ENCODE measurements at regions not wholly inside any gene's neighbourhood (a gene's known extent, or its start where the extent isn't known, plus 50 kb on each side); places are given as distances from the start of the nearest gene placed in this dataset.

DNA sequence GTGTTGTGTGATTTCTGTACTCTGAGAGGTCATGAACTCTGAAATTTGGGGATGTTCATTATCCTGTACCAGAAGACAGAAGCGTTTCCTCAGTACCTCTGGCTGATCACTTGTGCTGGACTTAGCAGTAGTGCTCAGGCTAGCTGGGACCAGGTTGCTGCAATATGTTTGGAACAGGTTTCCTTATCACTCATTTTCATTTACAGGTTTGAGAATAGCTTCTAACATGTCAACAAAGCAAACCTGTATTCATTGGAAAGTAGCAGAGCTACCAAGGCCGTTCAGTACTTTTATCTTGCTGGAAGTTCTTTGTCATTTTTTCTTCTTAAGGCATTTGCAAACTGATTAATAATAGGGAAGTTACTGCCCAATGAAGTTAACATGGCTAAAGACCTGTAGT is 242.9 kb upstream of the ANKRD50 start:
- no peak overlapping the region for H3K4me3 Mint-ChIP-seq
- H3K36me3 Mint-ChIP-seq (ENCODE audit: insufficient read depth in 2 of 2) = peaks cover 0 to 3% of the 10 kb centered on the region in 2 donors
- no peaks in the 10 kb centered on the region for H3K27me3 Mint-ChIP-seq (ENCODE audit: low read depth)
- DNase-seq (no peak), ATAC-seq (replicated peaks in 1 of 2) (no peak)
- peaks cover 4 to 6% of the 10 kb centered on the region in 2 donors for H3K9me3 Mint-ChIP-seq
- no peaks in the 10 kb centered on the region for H3K4me1 Mint-ChIP-seq (ENCODE audit: low read depth)
- H3K27ac Mint-ChIP-seq = no peak overlapping the region

DNA sequence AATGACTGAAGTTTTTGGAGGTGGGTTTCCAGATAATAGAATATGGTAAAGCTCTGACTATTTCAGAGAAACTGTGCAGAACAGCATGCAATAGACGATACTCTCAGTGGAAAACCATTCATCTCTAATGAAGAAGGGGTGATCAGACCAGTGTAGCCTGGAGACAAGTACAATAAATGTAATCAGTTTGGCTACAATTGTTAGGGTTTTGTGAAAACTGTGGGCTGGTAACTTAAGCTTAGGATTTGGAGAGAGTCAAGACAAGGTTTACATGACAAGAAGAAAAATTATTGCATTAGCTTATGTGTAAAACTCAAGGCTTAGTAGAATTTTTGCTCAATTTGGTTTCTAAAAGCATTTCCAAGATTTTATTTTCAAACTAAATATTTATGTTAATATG is 241.5 kb upstream of the ANKRD50 start:
- Mint-ChIP-seq H3K4me1 (ENCODE audit: low read depth) (no peaks in the 10 kb centered on the region), H3K9me3 (peaks cover 4% of the 10 kb centered on the region in 2 donors), H3K27ac (no peak overlapping the region), H3K4me3 (no peak overlapping the region), H3K27me3 (ENCODE audit: low read depth) (no peaks in the 10 kb centered on the region), H3K36me3 (ENCODE audit: insufficient read depth in 2 of 2) (peaks cover 0 to 3% of the 10 kb centered on the region in 2 donors)
- DNase-seq (no peak), ATAC-seq (replicated peaks in 1 of 2) (no peak)

DNA sequence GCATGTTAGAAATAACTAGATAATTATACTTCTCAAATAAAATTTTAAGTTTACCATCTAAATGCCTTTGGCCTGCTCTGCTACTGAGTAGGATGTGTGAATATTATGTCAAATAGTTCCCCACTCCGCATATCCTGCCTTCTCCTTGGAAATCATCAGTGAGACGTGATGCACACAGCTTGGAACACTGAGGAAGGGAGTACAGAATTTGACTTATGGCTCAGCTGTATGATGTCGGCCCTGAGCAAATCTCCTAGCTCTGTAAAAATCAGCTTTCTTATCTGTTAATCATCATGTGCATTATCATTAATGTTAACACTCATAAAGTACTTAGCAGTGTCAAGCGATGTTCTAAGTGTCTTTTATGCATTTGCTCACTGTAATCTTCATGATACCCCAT is 241.0 kb upstream of the ANKRD50 start:
- no peak overlapping the region for H3K4me3 Mint-ChIP-seq
- no peaks in the 10 kb centered on the region for H3K4me1 Mint-ChIP-seq (ENCODE audit: low read depth)
- H3K36me3 Mint-ChIP-seq (ENCODE audit: insufficient read depth in 2 of 2) = peaks cover 0 to 3% of the 10 kb centered on the region in 2 donors
- no peak overlapping the region for H3K27ac Mint-ChIP-seq
- DNase-seq (no peak), ATAC-seq (replicated peaks in 1 of 2) (no peak)
- no peaks in the 10 kb centered on the region for H3K27me3 Mint-ChIP-seq (ENCODE audit: low read depth)
- H3K9me3 Mint-ChIP-seq = peaks cover 4 to 5% of the 10 kb centered on the region in 2 donors

DNA sequence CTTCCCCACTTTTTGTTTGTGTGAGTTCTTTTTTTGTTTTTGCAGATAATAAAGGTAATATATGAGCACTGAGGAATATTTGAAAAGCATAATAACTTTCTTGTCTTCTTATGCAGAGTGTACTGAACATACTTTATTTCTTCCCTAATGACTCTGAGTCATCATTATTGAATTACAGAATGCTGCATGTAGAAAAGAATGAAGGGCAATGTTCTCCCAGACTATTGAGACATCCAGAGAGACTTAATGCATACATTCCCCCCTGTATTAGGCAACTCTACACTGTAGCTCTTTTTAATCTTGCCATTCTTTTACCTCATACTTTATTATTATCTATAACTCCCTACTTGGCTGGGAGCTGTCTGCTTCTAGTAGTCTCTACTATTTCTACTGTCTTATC is 240.5 kb upstream of the ANKRD50 start:
- no peak overlapping the region for H3K27ac Mint-ChIP-seq
- no peaks in the 10 kb centered on the region for H3K27me3 Mint-ChIP-seq (ENCODE audit: low read depth)
- DNase-seq = no peak
- ATAC-seq (replicated peaks in 1 of 2) = no peak
- peaks cover 0 to 3% of the 10 kb centered on the region in 2 donors for H3K36me3 Mint-ChIP-seq (ENCODE audit: insufficient read depth in 2 of 2)
- no peak overlapping the region for H3K4me3 Mint-ChIP-seq
- no peaks in the 10 kb centered on the region for H3K4me1 Mint-ChIP-seq (ENCODE audit: low read depth)
- peaks cover 4 to 5% of the 10 kb centered on the region in 2 donors for H3K9me3 Mint-ChIP-seq

DNA sequence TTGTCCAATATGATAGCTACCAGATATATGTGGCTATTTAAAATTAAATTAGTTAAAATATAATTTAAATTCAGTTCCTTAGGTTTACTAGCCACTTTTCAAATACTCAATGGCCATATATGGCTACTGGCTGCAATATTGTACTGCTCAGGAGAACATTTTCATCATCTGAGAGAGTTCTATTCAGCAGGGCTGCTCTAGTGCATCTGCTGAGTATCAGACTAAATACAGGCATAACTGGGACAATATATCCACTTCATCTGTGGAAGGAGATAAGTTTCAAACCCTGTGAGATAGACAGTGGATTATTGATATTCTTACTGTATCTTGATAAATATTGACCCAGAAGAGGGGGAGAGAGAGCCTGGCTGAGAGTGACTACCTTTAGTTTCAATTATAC is 240.1 kb upstream of the ANKRD50 start:
- DNase-seq (no peak), ATAC-seq (replicated peaks in 1 of 2) (no peak)
- Mint-ChIP-seq H3K27ac (no peak overlapping the region), H3K9me3 (peaks cover 4 to 5% of the 10 kb centered on the region in 2 donors), H3K4me1 (ENCODE audit: low read depth) (no peaks in the 10 kb centered on the region), H3K27me3 (ENCODE audit: low read depth) (no peaks in the 10 kb centered on the region), H3K36me3 (ENCODE audit: insufficient read depth in 2 of 2) (peaks cover 0 to 3% of the 10 kb centered on the region in 2 donors), H3K4me3 (no peak overlapping the region)

DNA sequence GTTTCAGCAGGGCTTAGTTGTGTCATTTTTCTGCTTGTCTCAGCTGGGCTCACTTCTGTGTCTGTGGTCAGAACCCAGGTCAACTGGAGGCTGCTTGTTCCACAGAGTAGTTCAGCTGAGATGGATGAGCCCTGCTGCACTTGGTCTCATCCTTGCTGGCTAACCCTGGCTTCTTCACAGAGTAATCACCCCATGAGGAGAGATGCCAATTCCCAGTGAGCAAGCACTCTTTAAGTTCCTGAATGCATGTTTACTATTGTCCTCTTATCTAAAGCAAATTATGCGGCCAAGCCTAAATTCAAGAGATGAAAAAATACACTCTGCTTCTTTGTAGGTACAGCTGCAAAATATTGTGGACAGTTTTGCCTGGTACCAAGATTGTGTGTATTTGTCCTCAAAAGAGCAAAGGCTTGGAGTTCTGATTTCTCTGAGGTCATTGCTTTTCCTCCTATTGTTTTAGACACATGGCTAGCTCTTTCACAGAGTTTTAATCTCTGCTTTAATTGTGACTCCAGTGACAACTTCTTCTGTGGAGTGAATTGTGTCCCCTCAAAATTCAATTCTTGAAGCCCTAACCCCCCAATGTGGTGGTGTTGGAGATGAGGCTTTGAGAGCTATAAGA is 236.6 kb upstream of the ANKRD50 start:
- Mint-ChIP-seq H3K4me3 (no peak overlapping the region), H3K27me3 (ENCODE audit: low read depth) (no peaks in the 10 kb centered on the region), H3K9me3 (peaks cover 4 to 5% of the 10 kb centered on the region in 2 donors), H3K4me1 (ENCODE audit: low read depth) (no peaks in the 10 kb centered on the region), H3K27ac (no peak overlapping the region), H3K36me3 (ENCODE audit: insufficient read depth in 2 of 2) (peaks cover 0 to 3% of the 10 kb centered on the region in 2 donors)
- ATAC-seq (replicated peaks in 1 of 2) (no peak), DNase-seq (no peak)

DNA sequence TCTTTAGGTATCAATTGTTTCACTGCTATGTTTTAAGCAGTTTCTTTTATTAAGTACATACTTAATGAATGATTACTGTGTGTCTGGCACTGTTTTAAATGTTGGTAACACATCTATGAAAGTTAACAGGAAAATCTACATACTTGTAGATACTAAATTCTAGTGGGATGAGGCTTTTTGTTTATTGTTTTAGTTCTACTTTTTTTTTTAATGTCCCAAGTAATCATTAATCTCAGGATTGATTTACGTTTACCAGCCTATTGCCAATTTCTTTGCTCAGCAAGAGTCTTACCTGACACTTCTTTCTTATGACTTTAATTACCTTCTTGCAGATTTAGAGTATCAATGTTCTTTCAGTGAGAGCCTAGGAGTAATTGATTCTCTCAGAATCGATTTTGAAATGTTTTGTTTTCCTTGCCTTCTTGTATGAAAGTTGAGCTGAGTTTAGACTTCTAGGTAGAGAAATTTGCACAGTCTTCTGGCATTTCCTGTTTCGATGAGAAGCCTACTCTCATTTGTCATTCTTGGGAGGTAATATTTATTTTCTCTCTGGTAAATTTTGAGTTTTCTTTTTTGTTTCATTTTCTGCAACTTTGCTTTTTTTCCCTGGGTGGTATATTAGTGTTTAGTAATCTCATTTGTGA is 235.2 kb upstream of the ANKRD50 start:
- no peak for DNase-seq
- Mint-ChIP-seq H3K27ac (no peak overlapping the region), H3K36me3 (ENCODE audit: insufficient read depth in 2 of 2) (peaks cover 0 to 3% of the 10 kb centered on the region in 2 donors), H3K9me3 (peaks cover 5 to 9% of the 10 kb centered on the region in 2 donors), H3K4me3 (no peak overlapping the region), H3K27me3 (ENCODE audit: low read depth) (no peaks in the 10 kb centered on the region), H3K4me1 (ENCODE audit: low read depth) (no peaks in the 10 kb centered on the region)
- no peak for ATAC-seq (replicated peaks in 1 of 2)

DNA sequence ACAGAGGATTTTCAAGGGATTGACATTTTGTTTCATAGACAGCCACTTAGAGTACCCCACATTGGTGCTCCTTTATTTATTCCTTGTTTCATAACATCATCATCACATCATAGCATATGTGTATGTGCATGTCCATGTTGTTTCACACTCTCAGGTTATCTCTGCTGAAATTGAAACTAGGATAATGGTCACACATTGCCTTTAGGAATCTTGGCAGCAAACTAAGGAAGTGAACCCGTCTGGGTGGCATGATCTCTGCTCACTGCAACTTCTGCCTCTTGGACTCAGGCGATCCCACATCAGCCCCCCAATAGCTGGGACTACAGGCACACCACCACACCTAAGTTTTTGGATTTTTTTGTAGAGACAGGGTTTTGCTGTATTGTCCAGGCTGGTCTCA is 234.2 kb upstream of the ANKRD50 start:
- no peak overlapping the region for H3K4me3 Mint-ChIP-seq
- no peak overlapping the region for H3K27ac Mint-ChIP-seq
- peaks cover 0 to 1% of the 10 kb centered on the region in 2 donors for H3K36me3 Mint-ChIP-seq (ENCODE audit: insufficient read depth in 2 of 2)
- H3K27me3 Mint-ChIP-seq (ENCODE audit: low read depth) = no peaks in the 10 kb centered on the region
- DNase-seq (no peak), ATAC-seq (replicated peaks in 1 of 2) (no peak)
- no peaks in the 10 kb centered on the region for H3K4me1 Mint-ChIP-seq (ENCODE audit: low read depth)
- peaks cover 4 to 7% of the 10 kb centered on the region in 2 donors for H3K9me3 Mint-ChIP-seq

DNA sequence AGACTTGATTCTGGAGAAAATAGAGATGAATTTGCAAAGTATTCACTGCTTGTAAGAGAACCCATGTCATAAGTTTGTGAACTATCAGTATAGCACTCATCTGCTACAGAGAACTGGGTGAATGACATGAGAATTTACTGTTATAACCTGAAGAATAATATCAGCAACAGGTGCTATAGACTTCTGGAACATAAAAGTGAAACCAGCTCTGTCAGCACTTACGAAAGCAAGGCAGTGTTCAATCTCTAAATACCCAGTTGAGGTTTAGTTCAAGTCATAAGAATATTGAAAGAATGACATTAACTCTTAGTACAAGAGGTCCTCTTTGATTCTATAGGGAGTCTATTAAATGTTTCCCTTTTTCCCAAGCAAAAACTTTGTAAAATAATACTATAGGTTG is 232.9 kb upstream of the ANKRD50 start:
- ATAC-seq (replicated peaks in 1 of 2) = no peak
- no peak overlapping the region for H3K27ac Mint-ChIP-seq
- H3K9me3 Mint-ChIP-seq = peaks cover 3 to 5% of the 10 kb centered on the region in 2 donors
- no peaks in the 10 kb centered on the region for H3K4me1 Mint-ChIP-seq (ENCODE audit: low read depth)
- no peaks in the 10 kb centered on the region for H3K36me3 Mint-ChIP-seq (ENCODE audit: insufficient read depth in 2 of 2)
- H3K4me3 Mint-ChIP-seq = no peak overlapping the region
- no peaks in the 10 kb centered on the region for H3K27me3 Mint-ChIP-seq (ENCODE audit: low read depth)
- DNase-seq = no peak

DNA sequence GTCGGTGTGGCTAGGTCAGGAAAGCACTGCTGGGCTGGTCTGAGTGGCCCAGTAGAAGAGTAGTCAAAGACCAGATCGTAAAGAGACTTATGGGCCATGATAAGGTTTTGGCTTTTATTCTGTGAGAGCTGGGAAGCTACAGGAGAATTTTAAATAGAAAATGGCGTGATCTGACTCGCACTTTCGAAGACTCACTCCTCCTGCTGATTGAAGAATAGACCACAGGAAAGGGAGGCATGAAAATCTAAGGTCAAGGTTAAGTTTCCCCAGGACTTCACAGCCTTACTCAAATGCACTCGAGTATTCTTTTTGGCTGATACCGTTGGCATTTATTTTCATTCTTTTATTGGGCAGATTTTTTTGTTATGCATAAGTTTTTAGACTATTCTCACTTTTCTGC is 231.4 kb upstream of the ANKRD50 start:
- H3K4me3 Mint-ChIP-seq = no peak overlapping the region
- DNase-seq = no peak
- no peak for ATAC-seq (replicated peaks in 1 of 2)
- H3K27ac Mint-ChIP-seq = no peak overlapping the region
- no peaks in the 10 kb centered on the region for H3K27me3 Mint-ChIP-seq (ENCODE audit: low read depth)
- no peaks in the 10 kb centered on the region for H3K4me1 Mint-ChIP-seq (ENCODE audit: low read depth)
- H3K36me3 Mint-ChIP-seq (ENCODE audit: insufficient read depth in 2 of 2) = no peaks in the 10 kb centered on the region
- peaks cover 3 to 5% of the 10 kb centered on the region in 2 donors for H3K9me3 Mint-ChIP-seq

DNA sequence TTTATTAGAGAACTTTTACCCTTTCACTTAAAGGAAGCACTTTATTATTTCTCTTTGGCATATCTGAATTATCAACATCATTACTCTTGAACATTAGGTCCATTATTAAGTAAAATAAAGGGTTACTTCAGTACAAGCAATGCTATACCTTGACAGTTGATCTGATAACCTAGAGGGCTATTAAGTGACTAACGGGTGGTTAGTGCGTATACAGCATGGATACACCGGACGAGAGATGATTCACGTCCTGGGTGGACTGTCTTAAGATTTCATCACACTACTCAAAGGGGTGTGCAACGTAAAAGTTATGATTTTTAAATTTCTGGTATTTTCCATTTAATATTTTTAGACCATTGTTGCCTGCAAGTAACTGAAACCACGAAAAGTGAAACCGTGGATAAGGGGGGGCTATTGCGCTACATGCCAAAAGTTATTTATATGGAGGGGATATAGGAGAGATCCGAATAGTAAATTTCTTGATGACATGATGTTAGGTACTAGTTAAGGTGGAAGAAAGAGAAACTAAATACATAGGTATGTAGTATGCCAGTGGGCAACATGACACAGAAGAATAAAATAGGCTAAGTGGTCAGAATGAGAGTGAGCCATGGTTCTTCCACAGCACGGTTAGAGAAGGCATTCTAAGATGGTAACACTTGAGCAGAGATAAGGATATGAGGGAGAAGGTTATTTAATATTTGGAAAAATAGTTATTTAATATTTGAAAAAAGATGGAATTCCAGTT is 230.8 kb upstream of the ANKRD50 start:
- Mint-ChIP-seq H3K4me1 (ENCODE audit: low read depth) (no peaks in the 10 kb centered on the region), H3K27ac (no peak overlapping the region), H3K27me3 (ENCODE audit: low read depth) (no peaks in the 10 kb centered on the region), H3K4me3 (no peak overlapping the region), H3K36me3 (ENCODE audit: insufficient read depth in 2 of 2) (no peaks in the 10 kb centered on the region), H3K9me3 (peaks cover 1 to 5% of the 10 kb centered on the region in 2 donors)
- ATAC-seq (replicated peaks in 1 of 2) = no peak
- DNase-seq = no peak

DNA sequence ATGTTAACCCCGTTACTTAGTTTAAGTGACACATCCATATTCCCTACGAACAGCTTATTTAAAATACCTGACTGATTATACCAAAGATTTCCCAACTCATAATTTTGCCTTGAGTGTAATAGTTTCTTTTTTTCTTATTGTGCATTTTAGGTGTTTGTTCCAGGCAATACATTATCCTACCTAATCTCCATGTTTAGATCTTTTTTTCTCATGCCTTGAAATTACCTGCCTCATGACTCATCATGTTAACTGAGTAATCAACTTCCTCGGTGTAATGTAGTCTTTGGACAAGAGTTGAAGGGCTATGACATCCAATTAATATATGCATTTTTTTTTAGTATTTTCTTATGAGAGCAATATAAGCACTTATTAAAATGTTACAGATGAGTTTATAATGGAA is 228.7 kb upstream of the ANKRD50 start:
- H3K4me3 Mint-ChIP-seq = no peak overlapping the region
- no peaks in the 10 kb centered on the region for H3K4me1 Mint-ChIP-seq (ENCODE audit: low read depth)
- H3K27me3 Mint-ChIP-seq (ENCODE audit: low read depth) = no peaks in the 10 kb centered on the region
- ATAC-seq (replicated peaks in 1 of 2) (no peak), DNase-seq (no peak)
- no peak overlapping the region for H3K27ac Mint-ChIP-seq
- H3K9me3 Mint-ChIP-seq = peaks cover 3 to 5% of the 10 kb centered on the region in 2 donors
- no peaks in the 10 kb centered on the region for H3K36me3 Mint-ChIP-seq (ENCODE audit: insufficient read depth in 2 of 2)

DNA sequence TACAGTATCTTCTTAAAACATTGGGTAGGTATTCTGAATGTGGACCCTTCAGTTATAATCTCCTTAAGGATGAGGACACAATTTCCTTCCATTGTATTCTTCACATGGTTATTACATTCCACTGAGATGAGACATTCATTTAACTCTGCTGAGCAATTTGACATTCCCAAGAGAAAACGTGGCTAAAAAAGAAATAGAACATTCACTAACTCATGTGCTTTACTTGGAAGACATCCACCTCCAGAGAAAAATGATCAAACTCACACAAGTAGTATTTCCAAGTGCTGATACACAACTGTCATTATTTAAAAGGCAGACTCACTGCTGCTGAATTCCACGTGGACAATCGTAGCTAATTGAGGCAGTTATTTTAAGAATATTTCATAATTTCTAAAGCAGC is 227.9 kb upstream of the ANKRD50 start:
- no peaks in the 10 kb centered on the region for H3K4me1 Mint-ChIP-seq (ENCODE audit: low read depth)
- no peaks in the 10 kb centered on the region for H3K36me3 Mint-ChIP-seq (ENCODE audit: insufficient read depth in 2 of 2)
- H3K4me3 Mint-ChIP-seq = no peak overlapping the region
- ATAC-seq (replicated peaks in 1 of 2) (no peak), DNase-seq (no peak)
- H3K9me3 Mint-ChIP-seq = peaks cover 3 to 8% of the 10 kb centered on the region in 2 donors
- H3K27me3 Mint-ChIP-seq (ENCODE audit: low read depth) = no peaks in the 10 kb centered on the region
- no peak overlapping the region for H3K27ac Mint-ChIP-seq
